GM13976 (cell line): ENCODE measurements at regions not wholly inside any gene's neighbourhood (a gene's known extent, or its start where the extent isn't known, plus 50 kb on each side); places are given as distances from the start of the nearest gene placed in this dataset.

Experiments used
- DNase-seq: peaks from one replicate; pipeline ENCODE4 v3.0.0; 2012; ENCODE audit warnings: low spot score
- CTCF ChIP-seq: IDR thresholded peaks from 2 replicates; pipeline ENCODE4 v1.5.1; 2012; ENCODE audit warnings: borderline replicate concordance, mild to moderate bottlenecking; ENCODE audit not compliant: insufficient read depth; ENCODE audit errors: extremely low read depth, missing control alignments, control extremely low read depth
- in situ Hi-C: fragments of 300-500 bp; cut with MboI; formaldehyde crosslinking; loops from one replicate; pipeline ENCODE4 v1.12.0; 2022; ENCODE audit warnings: low sequenced_read_pairs, mixed read lengths, inconsistent platforms; ENCODE audit not compliant: unreplicated experiment

GRCh38 chr7:131222171-131222570 is 105.5 kb upstream of the MKLN1 start:
- TF ChIP-seq CTCF, result no peak
- DNase-seq, result no peak
- in situ Hi-C loops, result no loop called here

GRCh38 chr7:131223151-131223550 is 104.5 kb upstream of the MKLN1 start:
- DNase-seq, result no peak
- TF ChIP-seq CTCF, result no peak
- in situ Hi-C loops, result no loop called here

- TF ChIP-seq CTCF, result no peak
- in situ Hi-C loops, result no loop called here
- no peak for DNase-seq
Measured at GRCh38 chr7:131224996-131225395, 102.7 kb upstream of the MKLN1 start.

GRCh38 chr7:131225619-131226513 is 101.8 kb upstream of the MKLN1 start:
- TF ChIP-seq CTCF, result no peak
- DNase-seq, result no peak
- in situ Hi-C loops, result no loop called here

GRCh38 chr7:131226514-131226865 is 101.2 kb upstream of the MKLN1 start:
- TF ChIP-seq CTCF, result no peak
- no peak for DNase-seq
- in situ Hi-C loops, result no loop called here

GRCh38 chr7:131231381-131232220 is 96.1 kb upstream of the MKLN1 start:
- in situ Hi-C loops, result no loop called here
- DNase-seq, result peak; percentile 73
- no peak for TF ChIP-seq CTCF
